IMR-90 (cell line): ENCODE measurements at regions not wholly inside any gene's neighbourhood (a gene's known extent, or its start where the extent isn't known, plus 50 kb on each side); places are given as distances from the start of the nearest gene placed in this dataset.

Experiments
- MAZ ChIP-seq: IDR thresholded peaks from 2 replicates; pipeline ENCODE4 v1.6.1; 2012; ENCODE audit warnings: low read depth, mild to moderate bottlenecking, low read length, improper control_type of control experiment, moderate library complexity, borderline replicate concordance
- RAD21 ChIP-seq: IDR thresholded peaks from 2 replicates; pipeline ENCODE4 v1.6.1; 2012; ENCODE audit warnings: low read length, improper control_type of control experiment
- RCOR1 ChIP-seq: IDR thresholded peaks from 2 replicates; pipeline ENCODE4 v1.6.1; 2012; ENCODE audit warnings: mild to moderate bottlenecking, low read length, improper control_type of control experiment; ENCODE audit not compliant: insufficient replicate concordance
- RFX5 ChIP-seq: IDR thresholded peaks from 2 replicates; pipeline ENCODE4 v1.8.0; 2012; ENCODE audit warnings: low read depth, mild to moderate bottlenecking, low read length, moderate library complexity
- TF ChIP-seq, protein P1 (sequence below): conservative IDR thresholded peaks from 2 replicates; pipeline ENCODE4 v1.5.1; 2012; ENCODE audit warnings: mild to moderate bottlenecking, low read depth, low read length, improper control_type of control experiment

DNA sequence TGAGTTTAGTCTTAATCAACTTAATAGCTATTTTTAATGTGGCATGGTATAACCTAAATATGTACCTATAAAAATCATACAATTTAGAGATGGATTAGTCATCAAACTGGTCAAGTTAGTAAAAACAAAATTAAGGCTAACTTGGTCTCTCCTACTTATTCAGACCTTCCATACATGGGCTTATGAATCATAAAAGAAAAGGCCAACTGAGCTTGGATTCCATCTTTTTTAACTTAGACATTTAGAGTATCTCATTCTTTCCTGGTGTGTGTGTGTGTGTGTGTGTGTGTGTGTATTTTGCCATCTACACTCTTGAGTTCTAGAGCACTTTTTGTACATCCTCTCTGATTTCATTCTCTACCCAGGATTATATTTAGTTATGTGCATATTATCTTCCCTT lies 637.5 kb downstream of the PLCL1 start:
- TF ChIP-seq, protein P1, sequence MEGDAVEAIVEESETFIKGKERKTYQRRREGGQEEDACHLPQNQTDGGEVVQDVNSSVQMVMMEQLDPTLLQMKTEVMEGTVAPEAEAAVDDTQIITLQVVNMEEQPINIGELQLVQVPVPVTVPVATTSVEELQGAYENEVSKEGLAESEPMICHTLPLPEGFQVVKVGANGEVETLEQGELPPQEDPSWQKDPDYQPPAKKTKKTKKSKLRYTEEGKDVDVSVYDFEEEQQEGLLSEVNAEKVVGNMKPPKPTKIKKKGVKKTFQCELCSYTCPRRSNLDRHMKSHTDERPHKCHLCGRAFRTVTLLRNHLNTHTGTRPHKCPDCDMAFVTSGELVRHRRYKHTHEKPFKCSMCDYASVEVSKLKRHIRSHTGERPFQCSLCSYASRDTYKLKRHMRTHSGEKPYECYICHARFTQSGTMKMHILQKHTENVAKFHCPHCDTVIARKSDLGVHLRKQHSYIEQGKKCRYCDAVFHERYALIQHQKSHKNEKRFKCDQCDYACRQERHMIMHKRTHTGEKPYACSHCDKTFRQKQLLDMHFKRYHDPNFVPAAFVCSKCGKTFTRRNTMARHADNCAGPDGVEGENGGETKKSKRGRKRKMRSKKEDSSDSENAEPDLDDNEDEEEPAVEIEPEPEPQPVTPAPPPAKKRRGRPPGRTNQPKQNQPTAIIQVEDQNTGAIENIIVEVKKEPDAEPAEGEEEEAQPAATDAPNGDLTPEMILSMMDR = no peak
- TF ChIP-seq RFX5 (no peak), RAD21 (no peak), MAZ (no peak), RCOR1 (no peak)
